NCI-H1436 (cell line): ENCODE measurements at regions not wholly inside any gene's neighbourhood (a gene's known extent, or its start where the extent isn't known, plus 50 kb on each side); places are given as distances from the start of the nearest gene placed in this dataset.

Source experiments
- DNase-seq: peaks from one replicate; lab custom pipeline; 2025; lab: John Stamatoyannopoulos, UW

DNA sequence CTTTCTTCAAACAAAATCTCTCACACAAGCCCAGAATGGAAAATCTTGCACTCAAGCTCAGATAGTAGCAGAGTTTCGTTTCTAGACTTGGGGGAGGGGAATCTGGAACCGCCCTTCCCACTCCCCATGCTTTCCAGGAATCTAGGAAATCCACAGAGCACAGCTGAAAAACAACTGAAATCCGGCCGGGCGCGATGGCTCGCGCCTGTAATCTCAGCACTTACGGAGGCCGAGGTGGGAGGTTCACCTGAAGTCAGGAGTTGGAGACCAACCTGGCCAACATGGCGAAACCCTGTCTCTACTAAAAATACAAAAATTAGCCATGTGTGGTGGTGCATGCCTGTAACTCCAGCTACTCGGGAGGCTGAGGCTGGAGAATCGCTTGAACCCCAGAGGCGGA lies 127.3 kb upstream of the SLC34A2 start:
- no peak for DNase-seq

DNA sequence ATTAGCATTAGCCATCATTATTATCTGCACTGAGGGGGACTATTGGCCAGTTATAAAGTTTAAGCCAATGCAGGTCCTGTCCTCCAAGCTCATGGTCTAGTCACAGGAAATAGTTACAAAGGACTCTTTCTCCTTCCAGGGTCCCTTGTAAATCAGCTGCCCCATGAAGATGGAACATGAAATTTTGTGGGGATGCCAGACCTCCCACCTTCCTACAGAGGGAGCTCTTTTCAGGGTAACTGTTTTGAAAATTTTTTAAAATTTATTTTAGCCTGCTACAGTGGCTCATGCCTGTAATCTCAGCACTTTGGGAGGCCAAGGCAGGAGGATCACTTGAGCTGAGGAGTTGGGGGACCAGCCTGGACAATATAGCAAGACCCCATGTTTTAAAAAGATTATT lies 124.4 kb upstream of the SLC34A2 start:
- DNase-seq: no peak

GRCh38 chr4:25532591-25532990 lies 123.1 kb upstream of the SLC34A2 start:
- no peak for DNase-seq

DNA sequence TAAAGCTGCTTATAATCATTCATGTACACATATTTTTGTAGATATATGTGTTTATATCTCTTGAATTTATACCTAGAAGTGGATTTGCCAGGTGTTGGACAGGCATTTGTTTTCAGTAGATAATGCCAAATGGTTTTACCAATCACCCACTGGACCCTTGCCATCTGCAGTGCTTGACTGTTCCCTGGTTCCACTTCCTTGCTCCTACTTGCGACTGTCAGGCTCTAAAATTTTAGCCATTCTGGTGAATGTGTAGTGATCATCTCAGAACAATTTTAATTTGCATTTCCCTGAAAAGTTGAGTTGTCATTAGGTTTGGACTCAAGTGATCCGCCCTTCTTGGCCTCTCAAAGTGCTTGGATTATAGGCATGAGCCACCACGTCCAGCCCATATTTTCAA lies 122.4 kb upstream of the SLC34A2 start:
- DNase-seq: no peak

DNA sequence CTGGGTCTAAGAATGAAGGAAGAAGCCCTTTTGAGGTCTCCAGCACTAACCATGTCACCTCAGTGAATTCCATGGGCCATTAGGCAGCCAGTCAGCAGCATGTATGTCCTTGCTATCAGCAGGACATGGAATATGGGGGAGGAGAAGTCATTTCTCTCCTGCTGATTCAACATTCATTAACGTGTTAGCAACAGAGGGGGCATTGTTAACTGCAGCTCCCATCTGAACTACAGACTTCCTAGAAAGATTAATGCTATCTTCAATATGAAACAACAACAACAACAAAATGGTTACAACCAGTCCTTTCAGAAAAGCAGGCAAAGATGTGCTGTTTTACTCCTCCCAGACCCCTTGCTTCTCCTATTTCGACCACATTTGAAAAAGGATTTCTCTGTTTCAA lies 120.4 kb upstream of the SLC34A2 start:
- no peak for DNase-seq

DNA sequence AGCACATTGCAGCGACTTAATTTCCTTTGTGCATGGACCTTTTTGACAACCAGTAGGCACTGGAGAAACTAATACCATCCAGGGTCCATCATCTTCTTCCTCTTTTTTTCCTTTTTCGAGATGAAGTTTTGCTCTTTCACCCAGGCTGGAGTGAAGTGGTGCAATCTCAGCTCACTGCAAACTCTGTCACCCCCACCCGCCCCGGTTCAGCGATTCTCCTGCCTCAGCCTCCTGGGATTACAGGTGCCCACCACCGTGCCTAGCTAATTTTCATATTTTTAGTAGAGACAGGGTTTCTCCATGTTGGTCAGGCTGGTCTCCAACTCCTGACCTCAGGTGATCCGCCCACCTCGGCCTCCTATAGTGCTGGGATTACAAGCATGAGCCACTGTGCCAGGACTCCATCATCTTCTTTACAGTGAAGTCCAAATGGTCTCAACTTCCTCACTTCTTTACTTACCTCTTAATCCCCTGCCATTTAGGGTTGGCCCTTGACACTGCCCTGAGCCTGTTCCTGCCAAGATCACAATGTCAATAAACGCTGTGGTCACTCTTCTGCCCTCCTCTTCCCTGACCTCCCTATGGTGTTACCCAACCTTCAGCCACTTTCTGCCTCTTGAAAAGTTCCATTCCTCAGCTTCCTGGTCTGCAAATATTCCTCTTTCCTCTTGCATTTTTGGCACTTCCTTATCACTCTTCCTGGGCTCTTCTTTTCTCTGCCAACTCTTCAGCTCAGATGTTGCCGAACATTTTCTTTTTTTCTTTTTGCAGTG lies 119.8 kb upstream of the SLC34A2 start:
- DNase-seq: no peak

GRCh38 chr4:25536564-25537320 lies 118.9 kb upstream of the SLC34A2 start:
- no peak for DNase-seq

- no peak for DNase-seq
Measured at GRCh38 chr4:25538430-25538829, 117.2 kb upstream of the SLC34A2 start.

- DNase-seq: no peak
Measured at GRCh38 chr4:25539241-25539640, 116.4 kb upstream of the SLC34A2 start.

GRCh38 chr4:25540734-25541133 lies 114.9 kb upstream of the SLC34A2 start:
- DNase-seq: no peak

DNA sequence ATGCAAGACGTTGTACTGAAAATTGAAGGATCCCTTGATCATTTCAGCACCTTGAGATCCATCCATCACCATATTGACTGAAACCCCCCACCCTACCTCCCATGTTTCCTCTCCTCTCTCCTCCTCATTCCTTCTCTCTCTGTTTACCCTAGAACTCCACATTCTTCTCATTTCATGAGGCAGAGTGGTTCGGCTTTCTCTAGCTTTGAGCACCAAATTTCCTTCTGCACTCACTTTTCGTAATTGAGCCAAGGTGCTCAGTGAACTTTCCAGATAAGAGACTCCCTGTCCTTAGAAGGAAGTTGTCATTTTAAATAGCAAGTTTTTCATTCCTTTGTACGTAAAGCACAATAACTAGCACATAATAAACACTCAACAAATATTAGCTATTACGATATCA lies 108.3 kb upstream of the SLC34A2 start:
- no peak for DNase-seq

GRCh38 chr4:25549413-25549812 lies 106.2 kb upstream of the SLC34A2 start:
- no peak for DNase-seq

GRCh38 chr4:25550376-25551030 lies 105.1 kb upstream of the SLC34A2 start:
- DNase-seq: no peak

DNA sequence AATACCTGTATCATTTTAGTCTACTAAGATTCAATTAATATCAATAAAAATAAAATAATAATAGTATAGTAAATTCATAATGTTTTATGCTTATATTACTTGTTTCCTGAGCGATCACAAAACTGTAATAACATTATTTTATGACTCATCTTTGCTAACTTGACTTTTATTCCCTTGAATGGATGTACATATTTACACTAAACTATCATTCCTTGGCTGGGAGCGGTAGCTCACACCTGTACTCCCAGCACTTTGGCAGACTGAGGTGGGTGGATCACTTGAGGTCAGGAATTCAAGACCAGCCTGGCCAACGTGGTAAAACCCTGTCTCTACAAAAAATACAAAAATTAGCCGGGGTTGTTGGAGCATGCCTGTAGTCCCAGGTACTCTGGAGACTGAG lies 104.0 kb upstream of the SLC34A2 start:
- no peak for DNase-seq

- no peak for DNase-seq
Measured at GRCh38 chr4:25552580-25553271, 102.9 kb upstream of the SLC34A2 start.

- DNase-seq: no peak
Measured at GRCh38 chr4:25559508-25559907, 96.1 kb upstream of the SLC34A2 start.

DNA sequence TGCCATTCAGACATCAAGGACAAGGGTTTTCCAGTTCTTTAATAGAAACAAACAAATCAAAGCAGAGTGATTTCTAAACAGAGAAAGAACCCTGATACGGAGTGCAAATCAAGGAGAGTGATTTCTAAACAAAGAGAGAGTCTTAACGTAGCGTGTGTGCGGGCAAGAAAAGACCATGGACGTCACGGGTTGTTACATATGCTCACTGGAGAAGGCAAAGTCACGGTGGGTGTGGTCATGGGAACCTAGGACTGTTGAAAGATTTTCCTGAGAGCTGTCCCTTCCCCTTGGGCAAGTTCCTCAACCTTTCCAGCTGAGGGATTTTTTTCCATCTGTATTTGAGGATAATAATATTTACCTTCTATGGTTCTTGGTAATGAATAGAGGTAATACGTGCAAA lies 95.0 kb upstream of the SLC34A2 start:
- no peak for DNase-seq

GRCh38 chr4:25563071-25563564 lies 92.5 kb upstream of the SLC34A2 start:
- DNase-seq: no peak

DNA sequence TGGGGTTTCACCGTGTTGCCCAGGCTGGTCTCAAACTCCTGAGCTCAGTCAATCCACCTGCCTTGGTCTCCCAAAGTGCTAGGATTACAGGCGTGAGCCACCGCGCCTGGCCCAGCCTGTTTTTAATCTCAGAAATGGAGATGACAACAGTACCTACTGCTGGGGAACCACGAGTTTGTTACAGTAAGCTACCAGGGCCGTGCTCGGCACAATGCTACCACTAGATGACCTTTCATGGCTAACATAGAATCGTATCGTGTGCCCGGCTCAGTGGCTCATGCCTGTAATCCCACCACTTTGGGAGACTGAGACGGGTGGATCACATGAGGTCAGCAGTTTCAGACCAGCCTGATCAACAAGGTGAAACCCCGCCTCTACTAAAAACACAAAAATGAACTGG lies 90.8 kb upstream of the SLC34A2 start:
- DNase-seq: no peak

DNA sequence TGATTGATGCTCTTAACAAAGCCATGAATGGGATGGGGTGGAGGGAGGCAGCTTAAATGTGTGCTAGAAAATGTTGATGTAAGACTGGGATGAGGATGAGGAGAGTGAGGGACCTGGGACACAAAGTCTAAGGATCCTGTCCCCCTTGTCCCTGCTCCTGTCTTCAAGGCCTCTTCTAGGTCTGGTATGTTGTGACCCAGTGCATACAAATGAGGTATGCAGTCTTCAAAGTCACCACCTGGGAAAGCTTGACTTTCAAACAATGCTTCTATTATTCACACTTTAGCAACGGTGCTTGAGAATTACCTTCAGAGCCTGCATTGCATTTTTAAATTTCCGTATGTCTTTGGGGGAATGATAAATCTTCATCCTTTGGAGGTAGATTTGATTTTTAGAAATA lies 88.4 kb upstream of the SLC34A2 start:
- no peak for DNase-seq

DNA sequence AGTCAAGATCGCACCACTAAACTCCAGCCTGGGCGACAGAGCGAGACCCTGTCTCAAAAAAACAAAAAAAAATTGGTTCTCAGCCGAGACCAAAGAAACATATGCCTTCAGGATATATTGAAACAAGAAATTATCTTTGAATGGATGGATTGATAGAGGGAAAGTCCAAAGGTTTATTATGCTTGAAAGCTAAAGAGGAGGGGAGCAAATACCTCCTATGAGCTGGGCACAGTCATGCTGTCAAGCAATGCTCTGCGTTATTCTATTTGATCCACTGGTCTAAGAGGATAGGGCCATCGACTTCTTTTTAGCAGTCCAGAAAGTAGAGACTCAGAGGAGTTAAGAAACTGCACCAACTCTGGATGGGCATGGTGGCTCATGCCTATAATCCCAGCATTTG lies 85.9 kb upstream of the SLC34A2 start:
- DNase-seq: no peak

- DNase-seq: no peak
Measured at GRCh38 chr4:25575611-25576010, 80.0 kb upstream of the SLC34A2 start.
